ENCODE measurements at regions not wholly inside any gene's neighbourhood (a gene's known extent, or its start where the extent isn't known, plus 50 kb on each side); places are given as distances from the start of the nearest gene placed in this dataset.

GRCh38 chr1:5318143-5318816 is 663.9 kb downstream of the AJAP1 start:
- DNase-seq = no peak

- no peak for DNase-seq
Observed at GRCh38 chr1:5317391-5317790, 663.0 kb downstream of the AJAP1 start.

- DNase-seq = no peak
Observed at GRCh38 chr1:5312862-5313261, 658.5 kb downstream of the AJAP1 start.

- DNase-seq = no peak
Observed at GRCh38 chr1:5312293-5312674, 657.9 kb downstream of the AJAP1 start.

- DNase-seq = no peak
Observed at GRCh38 chr1:5311634-5312292, 657.4 kb downstream of the AJAP1 start.

- DNase-seq = no peak
Observed at GRCh38 chr1:5311147-5311546, 656.7 kb downstream of the AJAP1 start.

GRCh38 chr1:5308249-5308648 is 653.8 kb downstream of the AJAP1 start:
- DNase-seq = no peak

- no peak for DNase-seq
Observed at GRCh38 chr1:5304702-5305101, 650.3 kb downstream of the AJAP1 start.

GRCh38 chr1:5298376-5298775 is 644.0 kb downstream of the AJAP1 start:
- DNase-seq = no peak

- no peak for DNase-seq
Observed at GRCh38 chr1:5297886-5298239, 643.5 kb downstream of the AJAP1 start.

GRCh38 chr1:5297180-5297885 is 642.9 kb downstream of the AJAP1 start:
- DNase-seq = no peak

GRCh38 chr1:5296557-5297179 is 642.3 kb downstream of the AJAP1 start:
- no peak for DNase-seq

GRCh38 chr1:5296095-5296494 is 641.7 kb downstream of the AJAP1 start:
- DNase-seq = no peak

GRCh38 chr1:5291889-5292288 is 637.5 kb downstream of the AJAP1 start:
- DNase-seq = no peak

- DNase-seq = no peak
Observed at GRCh38 chr1:5287178-5288150, 633.1 kb downstream of the AJAP1 start.

- DNase-seq = no peak
Observed at GRCh38 chr1:5286244-5286643, 631.8 kb downstream of the AJAP1 start.

- no peak for DNase-seq
Observed at GRCh38 chr1:5274527-5274926, 620.1 kb downstream of the AJAP1 start.

- no peak for DNase-seq
Observed at GRCh38 chr1:5273280-5274003, 619.0 kb downstream of the AJAP1 start.

GRCh38 chr1:5272325-5272724 is 617.9 kb downstream of the AJAP1 start:
- no peak for DNase-seq

GRCh38 chr1:5271264-5271663 is 616.9 kb downstream of the AJAP1 start:
- no peak for DNase-seq

GRCh38 chr1:5269901-5270300 is 615.5 kb downstream of the AJAP1 start:
- no peak for DNase-seq

Data from right kidney (tissue), 1 donor.